ENCODE measurements at regions not wholly inside any gene's neighbourhood (a gene's known extent, or its start where the extent isn't known, plus 50 kb on each side); places are given as distances from the start of the nearest gene placed in this dataset.

DNA sequence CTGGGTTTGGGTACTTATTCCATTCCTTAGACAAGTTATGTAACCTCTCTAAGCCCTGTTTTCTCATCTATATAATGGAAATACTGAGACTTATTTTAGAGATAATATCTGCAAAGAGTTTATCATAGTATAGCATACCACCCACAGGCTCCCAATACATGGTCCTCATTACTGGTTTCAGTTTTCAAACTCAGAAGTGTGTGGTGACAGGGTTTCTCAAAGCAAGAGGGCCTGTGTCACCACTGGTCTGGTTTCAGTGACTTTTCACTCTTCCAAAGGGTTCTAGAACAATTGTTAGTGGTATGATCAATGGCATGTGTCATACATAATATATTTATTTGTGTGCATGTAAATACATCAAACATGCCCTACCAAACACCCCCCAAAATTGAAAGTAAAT lies 89.2 kb upstream of the BMPER start:
- Mint-ChIP-seq H3K4me1 (ENCODE audit: low read depth) (peaks cover 17% of the 10 kb centered on the region), H3K36me3 (ENCODE audit: low read depth) (peaks cover 8% of the 10 kb centered on the region), H3K27ac (ENCODE audit: unreplicated experiment) (no peak overlapping the region), H3K4me3 (ENCODE audit: unreplicated experiment) (no peak overlapping the region), H3K9me3 (ENCODE audit: low read depth) (peaks cover 9% of the 10 kb centered on the region), H3K27me3 (ENCODE audit: low read depth) (no peaks in the 10 kb centered on the region)
- no peak for TF ChIP-seq CTCF (IDR thresholded peaks at IDR 0.05)
- no peak for DNase-seq (ENCODE audit: low spot score)

DNA sequence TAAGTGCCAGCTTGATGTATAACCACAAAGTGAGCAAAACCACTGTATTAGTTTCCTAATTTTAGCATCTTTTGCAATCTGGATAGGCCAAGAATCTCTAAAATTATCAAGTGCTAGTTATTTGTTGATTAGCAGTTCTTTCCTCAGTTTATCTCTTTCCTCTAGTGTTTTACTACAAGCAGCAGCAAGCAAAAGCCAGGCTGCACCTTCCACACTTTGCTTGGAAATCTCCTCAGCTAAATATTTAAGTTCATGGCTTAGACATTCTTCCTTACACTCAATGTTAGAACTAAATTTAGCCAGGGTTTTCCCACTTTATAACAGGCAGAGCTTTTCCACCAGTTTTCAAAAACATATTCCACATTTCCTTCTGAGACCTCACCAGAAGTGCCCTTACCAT lies 85.7 kb upstream of the BMPER start:
- no peak for DNase-seq (ENCODE audit: low spot score)
- H3K9me3 Mint-ChIP-seq (ENCODE audit: low read depth), result peaks cover 7% of the 10 kb centered on the region
- H3K4me1 Mint-ChIP-seq (ENCODE audit: low read depth), result peaks cover 7% of the 10 kb centered on the region
- H3K27me3 Mint-ChIP-seq (ENCODE audit: low read depth), result no peaks in the 10 kb centered on the region
- H3K36me3 Mint-ChIP-seq (ENCODE audit: low read depth), result peaks cover 8% of the 10 kb centered on the region
- TF ChIP-seq CTCF (IDR thresholded peaks at IDR 0.05), result no peak
- H3K27ac Mint-ChIP-seq (ENCODE audit: unreplicated experiment), result no peak overlapping the region
- no peak overlapping the region for H3K4me3 Mint-ChIP-seq (ENCODE audit: unreplicated experiment)

DNA sequence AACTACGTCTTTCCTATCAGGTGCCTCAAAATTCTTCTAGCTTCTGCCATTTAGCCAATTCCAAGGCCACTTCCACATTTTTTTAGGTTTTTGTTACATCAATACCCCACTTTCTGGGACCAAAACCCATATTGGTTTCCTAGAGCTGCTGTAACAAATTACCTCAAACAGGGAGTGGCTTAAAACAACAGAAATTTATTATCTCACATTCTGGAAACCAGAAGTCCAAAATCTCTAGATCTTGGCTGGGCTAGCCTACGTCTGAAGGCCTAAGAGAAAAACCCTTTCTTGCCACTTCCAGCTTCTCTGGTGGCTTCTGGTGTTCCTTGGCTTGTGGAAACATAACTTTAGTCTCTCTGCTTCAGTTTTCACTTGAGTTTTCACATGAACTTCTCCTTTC lies 85.1 kb upstream of the BMPER start:
- Mint-ChIP-seq H3K4me3 (ENCODE audit: unreplicated experiment) (no peak overlapping the region), H3K27me3 (ENCODE audit: low read depth) (no peaks in the 10 kb centered on the region), H3K36me3 (ENCODE audit: low read depth) (peaks cover 8% of the 10 kb centered on the region), H3K4me1 (ENCODE audit: low read depth) (peaks cover 12% of the 10 kb centered on the region), H3K9me3 (ENCODE audit: low read depth) (peaks cover 7% of the 10 kb centered on the region), H3K27ac (ENCODE audit: unreplicated experiment) (no peak overlapping the region)
- no peak for TF ChIP-seq CTCF (IDR thresholded peaks at IDR 0.05)
- DNase-seq (ENCODE audit: low spot score), result no peak

DNA sequence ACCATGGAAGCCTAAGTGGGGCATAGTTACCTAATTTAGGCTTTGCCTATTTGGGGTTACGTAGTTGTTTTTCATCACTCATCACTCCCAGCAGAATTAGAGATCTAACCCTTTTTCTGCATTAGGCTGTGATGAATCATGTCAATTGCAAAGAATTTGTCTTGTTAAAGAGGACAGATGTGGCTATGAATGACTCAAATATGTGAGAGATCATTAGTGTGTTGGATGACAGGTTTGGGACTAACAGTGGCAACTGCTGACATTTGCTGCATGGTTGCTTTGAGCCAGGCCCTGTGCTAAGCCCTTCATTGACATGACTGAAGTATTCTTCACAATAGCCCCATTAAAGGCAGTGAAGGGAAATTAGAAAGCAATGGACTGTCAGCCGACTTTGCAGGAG lies 83.4 kb upstream of the BMPER start:
- no peak for DNase-seq (ENCODE audit: low spot score)
- peaks cover 8% of the 10 kb centered on the region for H3K36me3 Mint-ChIP-seq (ENCODE audit: low read depth)
- peaks cover 7% of the 10 kb centered on the region for H3K9me3 Mint-ChIP-seq (ENCODE audit: low read depth)
- peaks cover 9% of the 10 kb centered on the region for H3K4me1 Mint-ChIP-seq (ENCODE audit: low read depth)
- H3K27me3 Mint-ChIP-seq (ENCODE audit: low read depth), result no peaks in the 10 kb centered on the region
- TF ChIP-seq CTCF (IDR thresholded peaks at IDR 0.05), result no peak
- H3K4me3 Mint-ChIP-seq (ENCODE audit: unreplicated experiment), result no peak overlapping the region
- H3K27ac Mint-ChIP-seq (ENCODE audit: unreplicated experiment), result no peak overlapping the region

- peaks cover 8% of the 10 kb centered on the region for H3K36me3 Mint-ChIP-seq (ENCODE audit: low read depth)
- DNase-seq (ENCODE audit: low spot score), result no peak
- no peak overlapping the region for H3K27ac Mint-ChIP-seq (ENCODE audit: unreplicated experiment)
- TF ChIP-seq CTCF (IDR thresholded peaks at IDR 0.05), result no peak
- H3K4me3 Mint-ChIP-seq (ENCODE audit: unreplicated experiment), result no peak overlapping the region
- H3K4me1 Mint-ChIP-seq (ENCODE audit: low read depth), result peaks cover 9% of the 10 kb centered on the region
- H3K27me3 Mint-ChIP-seq (ENCODE audit: low read depth), result no peaks in the 10 kb centered on the region
- H3K9me3 Mint-ChIP-seq (ENCODE audit: low read depth), result peaks cover 7% of the 10 kb centered on the region
Measured at GRCh38 chr7:33823913-33824312, 81.4 kb upstream of the BMPER start.

Data from chondrocyte (in vitro differentiated cells).